ENCODE measurements at regions not wholly inside any gene's neighbourhood (a gene's known extent, or its start where the extent isn't known, plus 50 kb on each side); places are given as distances from the start of the nearest gene placed in this dataset.

GRCh38 chr18:79625195-79625923 is 54.2 kb upstream of the CTDP1 start:
- no peak overlapping the region for H3K27ac ChIP-seq

GRCh38 chr18:79625924-79626561 is 53.6 kb upstream of the CTDP1 start:
- no peak overlapping the region for H3K9ac ChIP-seq (ENCODE audit: low read depth in 2 of 2, low read length in 2 of 2)
- no peak for TF ChIP-seq CTCF (IDR thresholded peaks at IDR 0.05)
- DNase-seq = no peak
- H3K4me3 ChIP-seq = no peak overlapping the region
- intact Hi-C loops (cut with DNase I) = no loop called here
- H3K9me3 ChIP-seq = no peaks in the 10 kb centered on the region
- no peaks in the 10 kb centered on the region for H3K27me3 ChIP-seq
- no peaks in the 10 kb centered on the region for H3K4me1 ChIP-seq
- no peaks in the 10 kb centered on the region for H3K36me3 ChIP-seq
- H3K27ac ChIP-seq = no peak overlapping the region

More at GRCh38 chr18:79625195-79625923, 54.2 kb upstream of the CTDP1 start:
- no peak for DNase-seq
- Histone ChIP-seq H3K9ac (ENCODE audit: low read depth in 2 of 2, low read length in 2 of 2) (no peak overlapping the region), H3K36me3 (no peaks in the 10 kb centered on the region), H3K9me3 (no peaks in the 10 kb centered on the region), H3K27me3 (no peaks in the 10 kb centered on the region), H3K4me1 (no peaks in the 10 kb centered on the region), H3K4me3 (no peak overlapping the region)
- no peak for TF ChIP-seq CTCF (IDR thresholded peaks at IDR 0.05)
- intact Hi-C loops (cut with DNase I) = no loop called here

- intact Hi-C loops (cut with DNase I) = no loop called here
- no peaks in the 10 kb centered on the region for H3K27me3 ChIP-seq
These were observed 52.5 kb upstream of the CTDP1 start for GRCh38 chr18:79626905-79627749.

GRCh38 chr18:79627750-79628294 is 51.8 kb upstream of the CTDP1 start:
- no peak for DNase-seq

More at GRCh38 chr18:79626905-79627749, 52.5 kb upstream of the CTDP1 start:
- no peak overlapping the region for H3K27ac ChIP-seq
- no peak for DNase-seq
- H3K9ac ChIP-seq (ENCODE audit: low read depth in 2 of 2, low read length in 2 of 2) = no peak overlapping the region
- TF ChIP-seq CTCF (IDR thresholded peaks at IDR 0.05) = no peak
- no peaks in the 10 kb centered on the region for H3K36me3 ChIP-seq
- no peaks in the 10 kb centered on the region for H3K4me1 ChIP-seq
- H3K4me3 ChIP-seq = no peak overlapping the region
- no peaks in the 10 kb centered on the region for H3K9me3 ChIP-seq

More at GRCh38 chr18:79627750-79628294, 51.8 kb upstream of the CTDP1 start:
- intact Hi-C loops (cut with DNase I) = no loop called here
- no peak overlapping the region for H3K4me3 ChIP-seq
- no peak overlapping the region for H3K27ac ChIP-seq
- H3K4me1 ChIP-seq = no peaks in the 10 kb centered on the region
- no peaks in the 10 kb centered on the region for H3K27me3 ChIP-seq
- H3K9me3 ChIP-seq = no peaks in the 10 kb centered on the region
- H3K36me3 ChIP-seq = no peaks in the 10 kb centered on the region
- H3K9ac ChIP-seq (ENCODE audit: low read depth in 2 of 2, low read length in 2 of 2) = no peak overlapping the region
- TF ChIP-seq CTCF (IDR thresholded peaks at IDR 0.05) = no peak

Data from colonic mucosa (tissue), 4 donors.